ENCODE measurements at regions not wholly inside any gene's neighbourhood (a gene's known extent, or its start where the extent isn't known, plus 50 kb on each side); places are given as distances from the start of the nearest gene placed in this dataset.

DNA sequence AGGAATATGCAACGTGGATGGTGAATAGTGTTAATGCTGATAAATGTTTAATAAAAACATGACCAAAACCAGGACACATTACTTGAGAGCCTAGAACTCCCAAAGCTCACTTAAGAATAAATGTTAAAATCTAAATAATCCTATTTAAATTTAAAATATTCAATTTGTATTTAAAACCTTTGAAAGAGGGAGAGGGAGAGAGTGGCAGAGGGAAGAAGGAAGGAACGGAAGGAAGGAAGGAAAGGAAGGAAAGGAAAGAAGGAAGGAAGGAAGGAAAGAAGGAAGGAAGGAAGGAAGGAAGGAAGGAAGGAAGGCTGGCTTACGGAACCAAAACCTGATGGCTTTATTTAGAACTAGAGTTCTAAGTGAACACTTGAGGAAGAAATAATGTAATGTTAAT, 324.1 kb upstream of the SYT4 start:
- TF ChIP-seq POLR2A (IDR thresholded peaks at IDR 0.05; ENCODE audit: extremely low read depth, insufficient read length), result no peak
- TF ChIP-seq, protein P1, sequence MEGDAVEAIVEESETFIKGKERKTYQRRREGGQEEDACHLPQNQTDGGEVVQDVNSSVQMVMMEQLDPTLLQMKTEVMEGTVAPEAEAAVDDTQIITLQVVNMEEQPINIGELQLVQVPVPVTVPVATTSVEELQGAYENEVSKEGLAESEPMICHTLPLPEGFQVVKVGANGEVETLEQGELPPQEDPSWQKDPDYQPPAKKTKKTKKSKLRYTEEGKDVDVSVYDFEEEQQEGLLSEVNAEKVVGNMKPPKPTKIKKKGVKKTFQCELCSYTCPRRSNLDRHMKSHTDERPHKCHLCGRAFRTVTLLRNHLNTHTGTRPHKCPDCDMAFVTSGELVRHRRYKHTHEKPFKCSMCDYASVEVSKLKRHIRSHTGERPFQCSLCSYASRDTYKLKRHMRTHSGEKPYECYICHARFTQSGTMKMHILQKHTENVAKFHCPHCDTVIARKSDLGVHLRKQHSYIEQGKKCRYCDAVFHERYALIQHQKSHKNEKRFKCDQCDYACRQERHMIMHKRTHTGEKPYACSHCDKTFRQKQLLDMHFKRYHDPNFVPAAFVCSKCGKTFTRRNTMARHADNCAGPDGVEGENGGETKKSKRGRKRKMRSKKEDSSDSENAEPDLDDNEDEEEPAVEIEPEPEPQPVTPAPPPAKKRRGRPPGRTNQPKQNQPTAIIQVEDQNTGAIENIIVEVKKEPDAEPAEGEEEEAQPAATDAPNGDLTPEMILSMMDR (IDR thresholded peaks at IDR 0.05; ENCODE audit: low read depth, low read length), result no peak
